Right lobe of liver (tissue), 6 donors: ENCODE measurements at regions not wholly inside any gene's neighbourhood (a gene's known extent, or its start where the extent isn't known, plus 50 kb on each side); places are given as distances from the start of the nearest gene placed in this dataset.

Experiments
- ATAC-seq, 4 donors: fragments of 200-7000 bp; cut with Tn5 transposase; one replicate each; pipeline ENCODE4 v1.9.1; 2020; ENCODE audit warnings: mild to moderate bottlenecking in 4 of 4, moderate library complexity in 4 of 4
- DNase-seq, 3 donors: peaks; one replicate each; pipeline ENCODE4 v3.0.0-alpha.2; 2020
- H3K27ac ChIP-seq, 3 donors: fragments of 200-600 bp; one replicate each; pipeline ENCODE4 v1.8.0; 2022
- H3K27me3 ChIP-seq, 2 donors: fragments of 200-600 bp; one replicate each; pipeline ENCODE4 v1.8.0; 2022
- H3K36me3 ChIP-seq, 4 donors: fragments of 200-600 bp; sonication (generic) in 1 of 4; one replicate each; pipeline versions ENCODE4 v1.5.1 to v1.8.0; 2017 to 2022; ENCODE audit warnings: control low read depth in 1 of 4
- H3K4me1 ChIP-seq, 4 donors: fragments of 200-600 bp; sonication (generic) in 1 of 4; one replicate each; pipeline versions ENCODE4 v1.5.1 to v1.8.0; 2017 to 2022; ENCODE audit warnings: control low read depth in 1 of 4
- H3K4me3 ChIP-seq, 3 donors: fragments of 200-600 bp; one replicate each; pipeline ENCODE4 v1.8.0; 2022
- H3K9me3 ChIP-seq, 4 donors: fragments of 200-600 bp; sonication (generic) in 1 of 4; one replicate each; pipeline versions ENCODE4 v1.5.1 to v1.8.0; 2017 to 2022; ENCODE audit warnings: control low read depth in 1 of 4
- CTCF ChIP-seq, 4 donors: fragments of 200-600 bp in 3 of 4; fragments of 450-650 bp in 1 of 4; IDR thresholded peaks; one replicate each; pipeline versions ENCODE4 v1.5.1 to v1.8.0; 2016 to 2022; ENCODE audit warnings: antibody characterized with exemption in 4 of 4, mild to moderate bottlenecking in 2 of 4
- POLR2A ChIP-seq: fragments of 450-650 bp; IDR thresholded peaks from one replicate; pipeline ENCODE4 v1.6.1; 2017; ENCODE audit warnings: antibody characterized with exemption, mild to moderate bottlenecking
- WGBS: methylation state at CpG from one replicate; pipeline ENCODE4 v1.1.6; 2018; ENCODE audit warnings: low coverage, low lambda C conversion rate; ENCODE audit not compliant: insufficient coverage; ENCODE audit errors: missing lambda C conversion rate; 5-methylcytosine and 5-hydroxymethylcytosine counted together
- intact Hi-C, 2 donors: fragments of 100-400 bp; cut with DNase I; formaldehyde crosslinking; loops; one replicate each; pipeline versions ENCODE4 v1.11.2 to v1.14.1; 2022
- donor health status: DM: no; HTN: yes; CAD: no.
- donor health status: DM: no; HTN: no; CAD: no.
- donor health status: DM: no; HTN: no; CAD: no.
- donor health status: DM: no; HTN: yes; CAD: no.
- donor health status: DM: no; HTN: yes; CAD: no.

DNA sequence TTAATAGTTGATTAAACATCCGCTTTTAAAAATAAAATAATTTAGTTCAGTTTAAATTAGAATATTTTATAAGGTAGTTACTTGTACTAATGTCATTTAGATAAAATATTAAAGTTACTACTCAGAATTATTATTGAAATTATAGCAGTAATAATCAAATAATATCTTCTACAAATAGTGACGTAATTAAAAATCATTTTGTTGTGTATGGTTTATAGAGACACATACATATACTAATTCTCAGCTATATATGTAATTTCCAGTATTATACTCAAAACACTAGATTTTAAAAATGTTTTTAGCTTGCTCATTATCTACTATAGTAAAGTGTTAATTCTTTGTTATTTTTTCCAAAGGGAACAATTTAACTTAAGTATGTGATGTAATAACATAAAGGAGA, 435.2 kb upstream of the MANEA start:
- H3K36me3 ChIP-seq, result no peaks in the 10 kb centered on the region
- H3K4me1 ChIP-seq, result peaks cover 0 to 21% (median 0%) of the 10 kb centered on the region in 4 donors
- intact Hi-C loops, result no loop called here
- 75% methylated on average over 2 of the region's 2 CpGs for WGBS
- H3K27me3 ChIP-seq, result no peaks in the 10 kb centered on the region
- DNase-seq (no peak), ATAC-seq (no peak)
- H3K4me3 ChIP-seq, result no peak overlapping the region
- H3K27ac ChIP-seq, result no peak overlapping the region
- TF ChIP-seq POLR2A, result no peak
- no peak for TF ChIP-seq CTCF (IDR thresholded peaks at IDR 0.05)
- no peaks in the 10 kb centered on the region for H3K9me3 ChIP-seq

GRCh38 chr6:95142661-95143335, 434.5 kb upstream of the MANEA start:
- H3K9me3 ChIP-seq, result no peaks in the 10 kb centered on the region
- no peak overlapping the region for H3K27ac ChIP-seq
- no peak for ATAC-seq
- TF ChIP-seq POLR2A, result no peak
- TF ChIP-seq CTCF (IDR thresholded peaks at IDR 0.05), result no peak
- 60% methylated on average over 1 of the region's 1 CpG for WGBS
- no peak overlapping the region for H3K4me3 ChIP-seq
- no peaks in the 10 kb centered on the region for H3K36me3 ChIP-seq
- intact Hi-C loops, result no loop called here
- no peaks in the 10 kb centered on the region for H3K27me3 ChIP-seq
- peaks cover 0 to 21% (median 0%) of the 10 kb centered on the region in 4 donors for H3K4me1 ChIP-seq
- no peak for DNase-seq

DNA sequence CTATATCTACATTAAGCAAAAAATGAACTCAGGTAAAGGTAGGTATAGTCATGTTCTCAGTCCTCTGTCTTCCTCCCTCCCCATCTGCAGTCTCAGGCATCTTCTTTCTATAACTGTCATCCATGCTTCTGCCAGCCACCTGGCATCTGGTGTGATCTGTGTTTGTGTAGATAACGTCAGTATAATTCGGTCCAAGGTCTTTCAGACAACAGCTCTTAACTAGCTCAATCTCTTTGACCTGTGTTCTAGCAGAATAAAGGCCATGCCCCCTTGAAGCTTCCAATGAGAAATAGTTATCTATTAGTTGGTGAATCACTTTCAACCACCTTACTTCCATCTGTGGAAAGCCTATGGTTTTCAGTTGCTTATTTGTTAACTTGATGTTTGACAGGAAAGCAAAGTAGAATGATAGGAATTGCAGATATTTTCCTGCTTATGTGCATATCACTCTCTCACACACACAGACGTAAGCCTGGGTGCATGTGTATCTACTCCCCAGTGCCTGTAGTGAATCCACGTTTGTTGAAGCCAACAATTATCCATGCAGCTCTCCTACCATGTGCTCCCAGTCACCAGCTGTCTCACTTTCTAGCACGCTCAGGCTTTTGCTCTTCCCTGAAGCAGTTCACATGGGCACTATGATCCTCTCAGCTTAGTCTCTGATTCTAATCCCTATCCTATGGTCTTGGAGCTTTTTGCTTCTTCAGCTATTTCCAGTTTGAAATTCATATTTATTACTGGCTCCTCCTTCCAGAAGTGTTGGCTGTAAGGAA, 433.7 kb upstream of the MANEA start:
- Histone ChIP-seq H3K27me3 (no peaks in the 10 kb centered on the region), H3K27ac (peak overlapping the region in 2 of 3 donors; percentile 11 to 26), H3K9me3 (no peaks in the 10 kb centered on the region), H3K4me3 (no peak overlapping the region), H3K4me1 (peaks cover 0 to 21% (median 0%) of the 10 kb centered on the region in 4 donors), H3K36me3 (no peaks in the 10 kb centered on the region)
- TF ChIP-seq POLR2A (no peak), CTCF (IDR thresholded peaks at IDR 0.05) (no peak)
- DNase-seq, result peak in 2 of 3 donors; percentile 18 to 62
- peak; percentile 70 to 90 (median 84) for ATAC-seq
- intact Hi-C loops, result no loop called here
- 26% methylated on average over 5 of the region's 5 CpGs for WGBS

- peaks cover 0 to 21% (median 0%) of the 10 kb centered on the region in 4 donors for H3K4me1 ChIP-seq
- H3K4me3 ChIP-seq, result no peak overlapping the region
- peak overlapping the region in 1 of 3 donors; percentile 26 for H3K27ac ChIP-seq
- DNase-seq (no peak), ATAC-seq (peak; percentile 73 to 93 (median 86))
- no peak for TF ChIP-seq POLR2A
- no peak for TF ChIP-seq CTCF (IDR thresholded peaks at IDR 0.05)
- H3K27me3 ChIP-seq, result no peaks in the 10 kb centered on the region
- intact Hi-C loops, result no loop called here
- WGBS, result 25% methylated on average over 1 of the region's 1 CpG
- H3K36me3 ChIP-seq, result no peaks in the 10 kb centered on the region
- no peaks in the 10 kb centered on the region for H3K9me3 ChIP-seq
Observed at GRCh38 chr6:95145457-95145856, 431.9 kb upstream of the MANEA start.
